Heart left ventricle (tissue), 16 donors: ENCODE measurements at regions not wholly inside any gene's neighbourhood (a gene's known extent, or its start where the extent isn't known, plus 50 kb on each side); places are given as distances from the start of the nearest gene placed in this dataset.
"Not testable (repeated sequence)": the region's sequence is repeated elsewhere in the genome, so short reads cannot be mapped to it uniquely, and the experiment has no call there.

Experiments used
- ATAC-seq, 4 donors: fragments of 200-7000 bp; cut with Tn5 transposase; one replicate each; pipeline ENCODE4 v1.9.1; 2020 to 2022; ENCODE audit warnings: moderate library complexity in 4 of 4, mild to moderate bottlenecking in 3 of 4, moderate number of reproducible peaks in 1 of 4
- DNase-seq, 5 donors: peaks; one replicate each; pipeline ENCODE4 v3.0.0-alpha.2; 2020
- H3K27ac ChIP-seq, 12 donors: fragments of 200-600 bp; sonication (generic) in 4 of 12; one replicate each; pipeline versions ENCODE4 v1.5.0 to v1.8.0; 2016 to 2022; ENCODE audit warnings: mild to moderate bottlenecking in 2 of 12
- H3K27me3 ChIP-seq, 9 donors: fragments of 200-600 bp; sonication (generic) in 2 of 9; one replicate each; pipeline versions ENCODE4 v1.5.1 to v1.8.0; 2016 to 2022; ENCODE audit warnings: mild to moderate bottlenecking in 3 of 9
- H3K36me3 ChIP-seq, 9 donors: fragments of 200-600 bp; sonication (generic) in 2 of 9; one replicate each; pipeline versions ENCODE4 v1.5.0 to v1.8.0; 2018 to 2022; ENCODE audit warnings: mild to moderate bottlenecking in 2 of 9
- H3K4me1 ChIP-seq, 12 donors: fragments of 200-600 bp; sonication (generic) in 4 of 12; one replicate each; pipeline versions ENCODE4 v1.5.0 to v1.8.0; 2016 to 2022; ENCODE audit warnings: mild to moderate bottlenecking in 3 of 12
- H3K4me3 ChIP-seq, 12 donors: fragments of 200-600 bp; sonication (generic) in 4 of 12; one replicate each; pipeline versions ENCODE4 v1.5.0 to v1.8.0; 2017 to 2022; ENCODE audit warnings: mild to moderate bottlenecking in 9 of 12, moderate library complexity in 4 of 12
- H3K9me3 ChIP-seq, 12 donors: fragments of 200-600 bp; sonication (generic) in 4 of 12; one replicate each; pipeline versions ENCODE4 v1.5.0 to v1.8.0; 2016 to 2022; ENCODE audit warnings: mild to moderate bottlenecking in 1 of 12
- POLR2A ChIP-seq, 2 donors: fragments of 450-650 bp; IDR thresholded peaks; one replicate each; pipeline ENCODE4 v1.6.1; 2017; ENCODE audit warnings: antibody characterized with exemption in 2 of 2, mild to moderate bottlenecking in 2 of 2, moderate library complexity in 2 of 2
- WGBS, 4 donors: extraction: QIAGEN DNeasy Blood & Tissue Kit in 2 of 4; methylation state at CpG; one replicate each; pipeline versions ENCODE4 v1.1.5 to v1.1.7; 2013 to 2018; 5-methylcytosine and 5-hydroxymethylcytosine counted together
- intact Hi-C, 10 donors: fragments of 100-400 bp; cut with DNase I; formaldehyde crosslinking; loops; one replicate each; pipeline versions ENCODE4 v1.11.1 to v1.14.2; 2022
- TF ChIP-seq, protein P1 (sequence below), 12 donors: fragments of 200-600 bp; sonication (generic) in 4 of 12; IDR thresholded peaks; one replicate each; pipeline versions ENCODE4 v1.5.0 to v1.8.0; 2018 to 2022; ENCODE audit warnings: antibody characterized with exemption in 12 of 12, mild to moderate bottlenecking in 5 of 12
- donor health status: ischemic (EF 13 %, LVEDD 7.1; RV severe dilation, severe dysfunction).
- donor health status: healthy with polysubstance abuse.
- donor health status: DM: no; HTN: yes; CAD: no.
- donor health status: DM: no; HTN: no; CAD: no.
- donor health status: ischemic (EF 25% LVEDD 6.9; RV normal size, moderate dysfunction).
- donor health status: ischemic (EF 25% LVEDD 5.7; RV mildly dilated, moderate dysfunction).
- donor health status: healthy.
- donor health status: DM: yes; HTN: yes; CAD: no.
- donor health status: ischemic (EF 35%, LVEDD 5.7; RV mildly dilated, moderate dysfunction).
- donor health status: nonischemic (EF 11% LVEDD 7.7; RV severe dilation, severe dysfunction).
- donor health status: DM: yes; HTN: yes; CAD: no.
- donor health status: PGD.
- donor health status: ischemic (EF 29% LVEDD 5.4; RV normal size, mild dysfunction).
- donor health status: nonischemic (EF 23%, LVEDD 6.1; RV moderate dilation, normal function).

- no peak for TF ChIP-seq POLR2A (IDR thresholded peaks at IDR 0.05)
- TF ChIP-seq, protein P1, sequence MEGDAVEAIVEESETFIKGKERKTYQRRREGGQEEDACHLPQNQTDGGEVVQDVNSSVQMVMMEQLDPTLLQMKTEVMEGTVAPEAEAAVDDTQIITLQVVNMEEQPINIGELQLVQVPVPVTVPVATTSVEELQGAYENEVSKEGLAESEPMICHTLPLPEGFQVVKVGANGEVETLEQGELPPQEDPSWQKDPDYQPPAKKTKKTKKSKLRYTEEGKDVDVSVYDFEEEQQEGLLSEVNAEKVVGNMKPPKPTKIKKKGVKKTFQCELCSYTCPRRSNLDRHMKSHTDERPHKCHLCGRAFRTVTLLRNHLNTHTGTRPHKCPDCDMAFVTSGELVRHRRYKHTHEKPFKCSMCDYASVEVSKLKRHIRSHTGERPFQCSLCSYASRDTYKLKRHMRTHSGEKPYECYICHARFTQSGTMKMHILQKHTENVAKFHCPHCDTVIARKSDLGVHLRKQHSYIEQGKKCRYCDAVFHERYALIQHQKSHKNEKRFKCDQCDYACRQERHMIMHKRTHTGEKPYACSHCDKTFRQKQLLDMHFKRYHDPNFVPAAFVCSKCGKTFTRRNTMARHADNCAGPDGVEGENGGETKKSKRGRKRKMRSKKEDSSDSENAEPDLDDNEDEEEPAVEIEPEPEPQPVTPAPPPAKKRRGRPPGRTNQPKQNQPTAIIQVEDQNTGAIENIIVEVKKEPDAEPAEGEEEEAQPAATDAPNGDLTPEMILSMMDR (IDR thresholded peaks at IDR 0.05): no peak
- H3K27ac ChIP-seq: peak overlapping the region in 7 of 12 donors; percentile 5 to 59 (median 37)
- DNase-seq: peak; percentile 45 to 65 (median 50)
- H3K9me3 ChIP-seq: peaks cover 0 to 6% (median 0%) of the 10 kb centered on the region in 12 donors
- peak in 3 of 4 donors; percentile 56 to 72 (median 67) for ATAC-seq
- H3K27me3 ChIP-seq: no peaks in the 10 kb centered on the region
- intact Hi-C loops: no loop called here
- 42 to 53% (median 51%) methylated on average over 12 of the region's 12 CpGs for WGBS, 4 donors
- no peaks in the 10 kb centered on the region for H3K36me3 ChIP-seq
- H3K4me3 ChIP-seq: no peak overlapping the region
- peaks cover 0 to 15% (median 7%) of the 10 kb centered on the region in 12 donors for H3K4me1 ChIP-seq
Measured at GRCh38 chr4:7134737-7135388, 57.5 kb upstream of the SORCS2 start.

DNA sequence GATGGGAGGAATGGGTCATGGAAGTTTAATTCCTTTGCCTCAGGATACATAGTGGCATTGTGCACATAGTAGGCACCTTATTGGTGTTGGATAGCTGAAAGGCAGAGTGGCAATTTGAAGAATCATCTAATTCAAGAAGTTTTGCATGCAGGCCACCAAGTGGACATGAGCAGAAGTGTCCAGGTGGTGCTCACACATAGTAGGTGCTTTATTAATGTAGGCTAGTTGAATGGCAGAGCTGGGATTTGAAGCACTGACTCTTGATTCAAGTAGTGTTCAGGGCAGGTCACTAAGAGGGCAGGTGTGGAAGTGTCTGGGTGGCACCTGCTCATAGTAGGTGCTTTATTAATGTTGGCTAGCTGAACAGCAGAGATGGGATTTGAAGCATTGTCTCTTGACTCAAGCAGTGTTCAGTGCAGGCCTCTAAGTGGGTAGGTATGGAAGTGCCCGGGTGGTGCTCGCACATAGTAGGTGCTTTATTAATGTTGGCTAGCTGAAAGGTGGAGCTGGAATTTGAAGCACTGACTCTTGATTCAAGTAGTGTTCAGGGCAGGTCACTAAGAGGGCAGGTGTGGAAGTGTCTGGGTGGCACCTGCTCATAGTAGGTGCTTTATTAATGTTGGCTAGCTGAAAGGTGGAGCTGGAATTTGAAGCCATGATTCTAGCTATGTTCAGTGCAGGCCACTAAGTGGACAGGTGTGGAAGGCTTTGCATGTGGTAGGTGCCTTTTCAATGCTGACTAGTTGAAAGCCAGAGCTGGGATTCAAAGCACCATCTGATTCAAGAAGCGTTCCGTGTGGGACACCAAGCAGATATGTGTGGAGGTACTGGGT lies 58.3 kb upstream of the SORCS2 start:
- peak in 1 of 5 donors; percentile 8 for DNase-seq
- H3K27me3 ChIP-seq, intact Hi-C loops, H3K4me3 ChIP-seq, H3K36me3 ChIP-seq, H3K9me3 ChIP-seq, ATAC-seq: not testable (repeated sequence)
- WGBS, 4 donors: 81 to 95% (median 89%) methylated on average over 4 of the region's 4 CpGs
- H3K4me1 ChIP-seq: peaks cover 0 to 15% (median 7%) of the 10 kb centered on the region in 12 donors
- H3K27ac ChIP-seq: peak overlapping the region in 4 of 12 donors; percentile 5 to 43 (median 18)

DNA sequence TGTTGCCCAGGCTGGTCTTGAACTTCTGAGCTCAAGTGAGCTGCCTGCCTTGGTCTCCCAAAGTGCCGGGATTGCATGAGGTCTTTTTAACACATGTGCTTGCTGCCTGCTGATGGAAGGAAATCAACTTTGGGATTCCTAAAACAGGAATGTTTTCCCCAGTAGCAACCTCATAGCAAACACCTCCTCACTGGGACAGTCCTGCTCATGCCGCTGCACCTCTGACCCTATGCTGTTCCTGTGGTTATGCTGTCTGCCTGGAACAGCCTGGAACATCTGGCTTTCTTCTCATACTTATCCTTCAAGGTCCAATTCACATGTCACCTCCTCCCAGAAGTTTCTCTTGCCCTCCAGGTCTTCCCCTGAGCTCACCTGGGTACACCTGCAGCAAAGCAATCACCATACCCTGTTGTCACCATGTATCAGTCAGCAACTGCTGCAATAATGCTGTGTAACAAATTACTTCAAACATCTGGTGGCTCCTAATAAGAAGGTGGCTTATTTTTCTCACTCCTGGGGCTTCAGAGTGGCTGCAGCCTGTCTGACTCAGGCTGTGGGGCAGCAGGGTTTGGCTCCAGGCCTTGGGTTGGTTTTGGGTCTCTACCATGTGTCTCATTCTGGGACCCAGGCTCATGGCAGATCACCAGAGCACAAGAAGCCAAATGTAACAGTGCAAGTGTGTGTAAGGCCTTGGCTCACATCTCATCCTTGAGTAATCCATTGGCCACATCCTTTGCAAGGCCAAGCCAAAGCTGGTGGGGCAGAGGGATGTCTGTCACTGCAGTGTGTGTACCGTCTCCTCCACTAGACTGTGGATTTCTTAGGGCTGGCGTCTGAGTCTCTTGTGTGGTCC lies 59.4 kb upstream of the SORCS2 start:
- peak in 1 of 5 donors; percentile 26 for DNase-seq
- H3K27me3 ChIP-seq: no peaks in the 10 kb centered on the region
- peaks cover 0 to 6% (median 0%) of the 10 kb centered on the region in 12 donors for H3K9me3 ChIP-seq
- H3K27ac ChIP-seq: no peak overlapping the region
- WGBS, 4 donors: 94 to 98% (median 94%) methylated on average over 4 of the region's 4 CpGs
- H3K4me1 ChIP-seq: peaks cover 0 to 15% (median 7%) of the 10 kb centered on the region in 12 donors
- no peak for ATAC-seq
- no peak for TF ChIP-seq POLR2A (IDR thresholded peaks at IDR 0.05)
- TF ChIP-seq, protein P1 (IDR thresholded peaks at IDR 0.05): no peak
- no peaks in the 10 kb centered on the region for H3K36me3 ChIP-seq
- intact Hi-C loops: no loop called here
- H3K4me3 ChIP-seq: no peak overlapping the region

- DNase-seq (peak in 1 of 5 donors; percentile 40), ATAC-seq (no peak)
- intact Hi-C loops: no loop called here
- no peak overlapping the region for H3K27ac ChIP-seq
- no peak overlapping the region for H3K4me3 ChIP-seq
- H3K36me3 ChIP-seq: no peaks in the 10 kb centered on the region
- H3K9me3 ChIP-seq: peaks cover 0 to 6% (median 0%) of the 10 kb centered on the region in 12 donors
- 85 to 90% (median 87%) methylated on average over 11 of the region's 11 CpGs for WGBS, 4 donors
- no peak for TF ChIP-seq POLR2A (IDR thresholded peaks at IDR 0.05)
- TF ChIP-seq, protein P1 (IDR thresholded peaks at IDR 0.05): no peak
- H3K4me1 ChIP-seq: peaks cover 0 to 21% (median 8%) of the 10 kb centered on the region in 12 donors
- no peaks in the 10 kb centered on the region for H3K27me3 ChIP-seq
Measured at GRCh38 chr4:7132249-7132648, 60.1 kb upstream of the SORCS2 start.
